ENCODE measurements at regions not wholly inside any gene's neighbourhood (a gene's known extent, or its start where the extent isn't known, plus 50 kb on each side); places are given as distances from the start of the nearest gene placed in this dataset.

- peak; percentile 34 for FAIRE-seq
- peak; percentile 12 for DNase-seq (ENCODE audit: low read depth)
- peaks cover 2% of the 10 kb centered on the region for H3K9me3 Mint-ChIP-seq (ENCODE audit: unreplicated experiment)
These were observed 60.0 kb upstream of the TUT7 start for GRCh38 chr9:86413971-86414880.

DNA sequence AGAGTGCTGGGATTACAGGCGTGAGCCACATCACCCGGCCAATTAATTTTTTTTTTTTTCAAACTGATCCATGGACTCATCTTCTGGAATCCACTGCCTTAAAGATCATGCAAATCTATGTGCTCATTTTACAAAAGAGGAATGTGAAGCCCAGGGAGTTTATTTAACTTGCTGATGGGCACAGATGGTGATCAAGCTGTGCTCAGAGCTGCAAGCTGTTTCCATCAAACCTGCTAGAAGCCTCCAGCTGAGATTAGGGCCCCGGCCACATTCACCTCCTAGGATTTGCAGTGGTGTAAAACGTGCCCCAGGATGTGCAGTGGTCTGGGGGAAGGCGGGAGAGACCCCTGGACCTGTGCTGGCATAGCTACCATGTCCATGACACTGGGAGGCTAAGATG, 56.1 kb upstream of the TUT7 start:
- no peak overlapping the region for H3K27ac ChIP-seq (ENCODE audit: low read depth, low read length)
- peaks cover 20% of the 10 kb centered on the region for H3K4me1 ChIP-seq (ENCODE audit: insufficient read depth, low read length)
- H3K9me3 ChIP-seq (ENCODE audit: insufficient read depth, low read depth, low read length): no peaks in the 10 kb centered on the region
- H3K27me3 ChIP-seq (ENCODE audit: insufficient read depth, low read length): no peaks in the 10 kb centered on the region
- peaks cover 28% of the 10 kb centered on the region for H3K4me1 Mint-ChIP-seq (ENCODE audit: low read depth, unreplicated experiment)
- H3K79me2 ChIP-seq (ENCODE audit: insufficient read depth, low read length): no peaks in the 10 kb centered on the region
- no peak for FAIRE-seq
- H3K4me2 ChIP-seq (ENCODE audit: low read length): no peak overlapping the region
- H3K9ac ChIP-seq (ENCODE audit: low read length): no peak overlapping the region
- H2AFZ ChIP-seq (ENCODE audit: low read depth, low read length): no peak overlapping the region
- no peak overlapping the region for H3K4me3 ChIP-seq (ENCODE audit: insufficient read depth, low read depth, low read length)
- H3K4me3 Mint-ChIP-seq (ENCODE audit: unreplicated experiment): no peak overlapping the region
- no peak for DNase-seq (ENCODE audit: low read depth)
- H3K27me3 Mint-ChIP-seq (ENCODE audit: low read depth, unreplicated experiment): no peaks in the 10 kb centered on the region
- TF ChIP-seq EZH2 (IDR thresholded peaks at IDR 0.05; ENCODE audit: insufficient read depth, low read length): no peak
- TF ChIP-seq, protein P1, sequence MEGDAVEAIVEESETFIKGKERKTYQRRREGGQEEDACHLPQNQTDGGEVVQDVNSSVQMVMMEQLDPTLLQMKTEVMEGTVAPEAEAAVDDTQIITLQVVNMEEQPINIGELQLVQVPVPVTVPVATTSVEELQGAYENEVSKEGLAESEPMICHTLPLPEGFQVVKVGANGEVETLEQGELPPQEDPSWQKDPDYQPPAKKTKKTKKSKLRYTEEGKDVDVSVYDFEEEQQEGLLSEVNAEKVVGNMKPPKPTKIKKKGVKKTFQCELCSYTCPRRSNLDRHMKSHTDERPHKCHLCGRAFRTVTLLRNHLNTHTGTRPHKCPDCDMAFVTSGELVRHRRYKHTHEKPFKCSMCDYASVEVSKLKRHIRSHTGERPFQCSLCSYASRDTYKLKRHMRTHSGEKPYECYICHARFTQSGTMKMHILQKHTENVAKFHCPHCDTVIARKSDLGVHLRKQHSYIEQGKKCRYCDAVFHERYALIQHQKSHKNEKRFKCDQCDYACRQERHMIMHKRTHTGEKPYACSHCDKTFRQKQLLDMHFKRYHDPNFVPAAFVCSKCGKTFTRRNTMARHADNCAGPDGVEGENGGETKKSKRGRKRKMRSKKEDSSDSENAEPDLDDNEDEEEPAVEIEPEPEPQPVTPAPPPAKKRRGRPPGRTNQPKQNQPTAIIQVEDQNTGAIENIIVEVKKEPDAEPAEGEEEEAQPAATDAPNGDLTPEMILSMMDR (IDR thresholded peaks at IDR 0.05; ENCODE audit: insufficient read depth, low read depth, low read length): no peak
- H3K36me3 ChIP-seq (ENCODE audit: insufficient read depth, low read length): no peaks in the 10 kb centered on the region
- no peaks in the 10 kb centered on the region for H3K36me3 Mint-ChIP-seq (ENCODE audit: low read depth, unreplicated experiment)
- no peaks in the 10 kb centered on the region for H4K20me1 ChIP-seq (ENCODE audit: insufficient read depth, low read length)
- no peaks in the 10 kb centered on the region for H3K9me3 Mint-ChIP-seq (ENCODE audit: unreplicated experiment)
- H3K27ac Mint-ChIP-seq (ENCODE audit: unreplicated experiment): no peak overlapping the region

More at GRCh38 chr9:86413971-86414880, 60.0 kb upstream of the TUT7 start:
- H3K27ac ChIP-seq (ENCODE audit: low read depth, low read length): no peak overlapping the region
- no peaks in the 10 kb centered on the region for H3K79me2 ChIP-seq (ENCODE audit: insufficient read depth, low read length)
- no peaks in the 10 kb centered on the region for H4K20me1 ChIP-seq (ENCODE audit: insufficient read depth, low read length)
- H3K36me3 ChIP-seq (ENCODE audit: insufficient read depth, low read length): no peaks in the 10 kb centered on the region
- Mint-ChIP-seq H3K36me3 (ENCODE audit: low read depth, unreplicated experiment) (no peaks in the 10 kb centered on the region), H3K4me3 (ENCODE audit: unreplicated experiment) (no peak overlapping the region), H3K27ac (ENCODE audit: unreplicated experiment) (no peak overlapping the region), H3K27me3 (ENCODE audit: low read depth, unreplicated experiment) (no peaks in the 10 kb centered on the region), H3K4me1 (ENCODE audit: low read depth, unreplicated experiment) (no peaks in the 10 kb centered on the region)
- TF ChIP-seq, protein P1 (IDR thresholded peaks at IDR 0.05; ENCODE audit: insufficient read depth, low read depth, low read length): peak; percentile 67
- TF ChIP-seq EZH2 (IDR thresholded peaks at IDR 0.05; ENCODE audit: insufficient read depth, low read length): no peak
- H3K9ac ChIP-seq (ENCODE audit: low read length): no peak overlapping the region
- no peak overlapping the region for H3K4me3 ChIP-seq (ENCODE audit: insufficient read depth, low read depth, low read length)
- no peak overlapping the region for H3K4me2 ChIP-seq (ENCODE audit: low read length)
- H2AFZ ChIP-seq (ENCODE audit: low read depth, low read length): no peak overlapping the region
- H3K9me3 ChIP-seq (ENCODE audit: insufficient read depth, low read depth, low read length): no peaks in the 10 kb centered on the region
- no peaks in the 10 kb centered on the region for H3K27me3 ChIP-seq (ENCODE audit: insufficient read depth, low read length)
- no peaks in the 10 kb centered on the region for H3K4me1 ChIP-seq (ENCODE audit: insufficient read depth, low read length)

GRCh38 chr9:86408121-86408520, 53.9 kb upstream of the TUT7 start:
- no peak overlapping the region for H2AFZ ChIP-seq (ENCODE audit: low read depth, low read length)
- H3K79me2 ChIP-seq (ENCODE audit: insufficient read depth, low read length): no peaks in the 10 kb centered on the region
- H3K4me2 ChIP-seq (ENCODE audit: low read length): no peak overlapping the region
- H3K4me1 ChIP-seq (ENCODE audit: insufficient read depth, low read length): peaks cover 20% of the 10 kb centered on the region
- TF ChIP-seq, protein P1 (IDR thresholded peaks at IDR 0.05; ENCODE audit: insufficient read depth, low read depth, low read length): no peak
- TF ChIP-seq EZH2 (IDR thresholded peaks at IDR 0.05; ENCODE audit: insufficient read depth, low read length): no peak
- Mint-ChIP-seq H3K9me3 (ENCODE audit: unreplicated experiment) (no peaks in the 10 kb centered on the region), H3K27me3 (ENCODE audit: low read depth, unreplicated experiment) (no peaks in the 10 kb centered on the region), H3K4me1 (ENCODE audit: low read depth, unreplicated experiment) (peaks cover 32% of the 10 kb centered on the region), H3K36me3 (ENCODE audit: low read depth, unreplicated experiment) (no peaks in the 10 kb centered on the region), H3K27ac (ENCODE audit: unreplicated experiment) (no peak overlapping the region), H3K4me3 (ENCODE audit: unreplicated experiment) (peak overlapping the region; percentile 78)
- H3K27me3 ChIP-seq (ENCODE audit: insufficient read depth, low read length): no peaks in the 10 kb centered on the region
- no peaks in the 10 kb centered on the region for H3K36me3 ChIP-seq (ENCODE audit: insufficient read depth, low read length)
- H4K20me1 ChIP-seq (ENCODE audit: insufficient read depth, low read length): no peaks in the 10 kb centered on the region
- H3K9ac ChIP-seq (ENCODE audit: low read length): no peak overlapping the region
- FAIRE-seq (peak; percentile 56), DNase-seq (ENCODE audit: low read depth) (peak; percentile 20)
- no peak overlapping the region for H3K4me3 ChIP-seq (ENCODE audit: insufficient read depth, low read depth, low read length)
- H3K9me3 ChIP-seq (ENCODE audit: insufficient read depth, low read depth, low read length): no peaks in the 10 kb centered on the region
- H3K27ac ChIP-seq (ENCODE audit: low read depth, low read length): no peak overlapping the region

Measured in astrocyte (in vitro differentiated cells and primary cell).